Tibial nerve (tissue), 4 donors: ENCODE measurements at regions not wholly inside any gene's neighbourhood (a gene's known extent, or its start where the extent isn't known, plus 50 kb on each side); places are given as distances from the start of the nearest gene placed in this dataset.

Experiments used
- CTCF ChIP-seq, 5 experiments: fragments of 200-600 bp in 3 of 5; fragments of 450-650 bp in 2 of 5; sonication (generic) in 3 of 5; IDR thresholded peaks; one replicate each; pipeline ENCODE4 v1.5.1; 2016 to 2019; ENCODE audit warnings: antibody characterized with exemption in 5 of 5, mild to moderate bottlenecking in 3 of 5, moderate library complexity in 2 of 5
- EP300 ChIP-seq, 2 donors: sonication (generic); formaldehyde crosslinking; IDR thresholded peaks; one replicate each; pipeline ENCODE4 v1.6.1; 2017; ENCODE audit warnings: antibody characterized with exemption in 2 of 2, mild to moderate bottlenecking in 1 of 2
- POLR2A ChIP-seq, 2 donors: fragments of 450-650 bp; IDR thresholded peaks; one replicate each; pipeline ENCODE4 v1.6.1; 2017; ENCODE audit warnings: antibody characterized with exemption in 2 of 2, mild to moderate bottlenecking in 2 of 2, moderate library complexity in 2 of 2

GRCh38 chr1:218658899-218659298 lies 313.8 kb downstream of the TGFB2 start:
- TF ChIP-seq CTCF (IDR thresholded peaks at IDR 0.05) = no peak
- TF ChIP-seq EP300 (IDR thresholded peaks at IDR 0.05) = no peak
- no peak for TF ChIP-seq POLR2A (IDR thresholded peaks at IDR 0.05)
